Astrocyte (in vitro differentiated cells and primary cell): ENCODE measurements at regions not wholly inside any gene's neighbourhood (a gene's known extent, or its start where the extent isn't known, plus 50 kb on each side); places are given as distances from the start of the nearest gene placed in this dataset.
A peak's percentile ranks its signal among the peaks of the same experiment; 100 is the strongest.

Experiments
- DNase-seq: peaks from one replicate; pipeline ENCODE4 v3.0.0-alpha.2; 2010; ENCODE audit warnings: low read depth
- FAIRE-seq: peaks from 2 replicates; lab custom pipeline; 2011; peaks lifted over from hg19 to GRCh38; lab: Jason Lieb, UNC
- H2AFZ ChIP-seq: 2 replicates; pipeline ENCODE4 v1.6.0; 2012; ENCODE audit warnings: low read depth, low read length, inconsistent platforms
- H3K27ac ChIP-seq: 2 replicates; pipeline ENCODE4 v1.5.1; 2011; ENCODE audit warnings: low read depth, low read length, inconsistent platforms
- H3K27me3 ChIP-seq: 2 replicates; pipeline ENCODE4 v1.6.0; 2011; ENCODE audit warnings: low read length, inconsistent platforms; ENCODE audit not compliant: insufficient read depth
- H3K36me3 ChIP-seq: 2 replicates; pipeline ENCODE4 v1.5.1; 2011; ENCODE audit warnings: low read length, inconsistent platforms; ENCODE audit not compliant: insufficient read depth
- H3K4me1 ChIP-seq: 2 replicates; pipeline ENCODE4 v1.5.1; 2011; ENCODE audit warnings: low read length, inconsistent platforms; ENCODE audit not compliant: insufficient read depth
- H3K4me2 ChIP-seq: 2 replicates; pipeline ENCODE4 v1.6.0; 2012; ENCODE audit warnings: low read length, inconsistent platforms
- H3K4me3 ChIP-seq: 2 replicates; pipeline ENCODE4 v1.5.1; 2011; ENCODE audit warnings: low read depth, mild to moderate bottlenecking, low read length, inconsistent platforms; ENCODE audit not compliant: insufficient read depth
- H3K79me2 ChIP-seq: 2 replicates; pipeline ENCODE4 v1.6.0; 2012; ENCODE audit warnings: mild to moderate bottlenecking, low read length, inconsistent platforms; ENCODE audit not compliant: insufficient read depth
- H3K9ac ChIP-seq: 2 replicates; pipeline ENCODE4 v1.6.0; 2012; ENCODE audit warnings: mild to moderate bottlenecking, low read length, inconsistent platforms
- H3K9me3 ChIP-seq: 2 replicates; pipeline ENCODE4 v1.5.1; 2012; ENCODE audit warnings: low read depth, mild to moderate bottlenecking, low read length, inconsistent platforms; ENCODE audit not compliant: insufficient read depth
- H4K20me1 ChIP-seq: 2 replicates; pipeline ENCODE4 v1.6.0; 2012; ENCODE audit warnings: low read length, inconsistent platforms; ENCODE audit not compliant: insufficient read depth
- H3K27ac Mint-ChIP-seq: one replicate; pipeline ENCODE4 v1.8.0; 2021; ENCODE audit warnings: mild to moderate bottlenecking, mixed read lengths; ENCODE audit not compliant: unreplicated experiment
- H3K27me3 Mint-ChIP-seq: one replicate; pipeline ENCODE4 v1.8.0; 2021; ENCODE audit warnings: low read depth, mixed read lengths; ENCODE audit not compliant: unreplicated experiment
- H3K36me3 Mint-ChIP-seq: one replicate; pipeline ENCODE4 v1.8.0; 2021; ENCODE audit warnings: low read depth, mixed read lengths; ENCODE audit not compliant: unreplicated experiment
- H3K4me1 Mint-ChIP-seq: one replicate; pipeline ENCODE4 v1.8.0; 2021; ENCODE audit warnings: low read depth, mixed read lengths; ENCODE audit not compliant: unreplicated experiment
- H3K4me3 Mint-ChIP-seq: one replicate; pipeline ENCODE4 v1.8.0; 2021; ENCODE audit warnings: mild to moderate bottlenecking, moderate library complexity, mixed read lengths; ENCODE audit not compliant: unreplicated experiment
- H3K9me3 Mint-ChIP-seq: one replicate; pipeline ENCODE4 v1.8.0; 2021; ENCODE audit warnings: mild to moderate bottlenecking, mixed read lengths; ENCODE audit not compliant: unreplicated experiment
- CTCF ChIP-seq: IDR thresholded peaks from 2 replicates; pipeline ENCODE4 v1.5.1; 2011; ENCODE audit warnings: low read depth, mild to moderate bottlenecking, inconsistent platforms, low read length, moderate library complexity; ENCODE audit not compliant: insufficient read depth
- EZH2 ChIP-seq: IDR thresholded peaks from 2 replicates; pipeline ENCODE4 v1.6.1; 2012; ENCODE audit warnings: mild to moderate bottlenecking, low read length, inconsistent platforms; ENCODE audit not compliant: insufficient read depth

GRCh38 chrX:139172731-139173130 lies 357.8 kb upstream of the F9 start:
- Mint-ChIP-seq H3K4me1 (no peaks in the 10 kb centered on the region), H3K27me3 (no peaks in the 10 kb centered on the region), H3K9me3 (peaks cover 1% of the 10 kb centered on the region), H3K27ac (no peak overlapping the region), H3K4me3 (no peak overlapping the region), H3K36me3 (no peaks in the 10 kb centered on the region)
- Histone ChIP-seq H3K36me3 (no peaks in the 10 kb centered on the region), H3K27ac (no peak overlapping the region), H3K9ac (no peak overlapping the region), H3K4me2 (no peak overlapping the region), H3K27me3 (no peaks in the 10 kb centered on the region), H4K20me1 (no peaks in the 10 kb centered on the region), H2AFZ (no peak overlapping the region), H3K4me3 (no peak overlapping the region), H3K79me2 (no peaks in the 10 kb centered on the region), H3K9me3 (no peaks in the 10 kb centered on the region), H3K4me1 (no peaks in the 10 kb centered on the region)
- TF ChIP-seq CTCF (no peak), EZH2 (no peak)
- peak; percentile 82 for FAIRE-seq
- no peak for DNase-seq

GRCh38 chrX:139170526-139171173 lies 359.9 kb upstream of the F9 start:
- H3K27ac Mint-ChIP-seq, result no peak overlapping the region
- no peak for FAIRE-seq
- H3K27me3 Mint-ChIP-seq, result no peaks in the 10 kb centered on the region

More at GRCh38 chrX:139170526-139171173, 359.9 kb upstream of the F9 start:
- no peak overlapping the region for H3K4me3 Mint-ChIP-seq
- TF ChIP-seq CTCF, result no peak
- TF ChIP-seq EZH2, result no peak
- Histone ChIP-seq H3K79me2 (no peaks in the 10 kb centered on the region), H3K4me1 (no peaks in the 10 kb centered on the region), H3K4me3 (no peak overlapping the region), H3K9me3 (no peaks in the 10 kb centered on the region), H2AFZ (no peak overlapping the region), H3K27ac (no peak overlapping the region), H3K9ac (no peak overlapping the region), H3K27me3 (no peaks in the 10 kb centered on the region), H3K4me2 (no peak overlapping the region), H4K20me1 (no peaks in the 10 kb centered on the region), H3K36me3 (no peaks in the 10 kb centered on the region)
- H3K36me3 Mint-ChIP-seq, result no peaks in the 10 kb centered on the region
- H3K9me3 Mint-ChIP-seq, result no peaks in the 10 kb centered on the region
- no peak for DNase-seq
- H3K4me1 Mint-ChIP-seq, result no peaks in the 10 kb centered on the region
